NCI-H69 (cell line): ENCODE measurements at regions not wholly inside any gene's neighbourhood (a gene's known extent, or its start where the extent isn't known, plus 50 kb on each side); places are given as distances from the start of the nearest gene placed in this dataset.
"Not testable (repeated sequence)": the region's sequence is repeated elsewhere in the genome, so short reads cannot be mapped to it uniquely, and the experiment has no call there.

ENCODE experiments used
- DNase-seq: peaks from one replicate; lab custom pipeline; 2025; lab: John Stamatoyannopoulos, UW

DNA sequence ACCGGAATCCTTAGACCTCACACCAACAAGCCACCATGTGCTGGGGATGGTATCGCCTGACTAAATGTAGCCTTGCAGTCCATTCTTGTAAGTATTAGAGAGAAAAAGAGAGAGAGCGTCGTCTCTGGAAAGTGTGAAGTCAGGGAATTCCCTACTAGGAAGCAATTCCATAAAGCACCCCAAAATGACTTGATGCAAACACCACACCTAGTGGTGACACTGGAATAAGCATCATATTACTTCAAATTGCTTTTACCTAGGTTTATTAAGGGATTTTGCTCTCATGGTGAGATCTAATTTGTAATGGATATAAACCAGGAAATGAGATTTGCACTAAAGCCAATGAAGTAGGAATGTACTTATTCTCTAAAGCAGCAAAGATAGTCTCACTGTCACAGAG is 111.4 kb upstream of the METTL9 start:
- not testable (repeated sequence) for DNase-seq

DNA sequence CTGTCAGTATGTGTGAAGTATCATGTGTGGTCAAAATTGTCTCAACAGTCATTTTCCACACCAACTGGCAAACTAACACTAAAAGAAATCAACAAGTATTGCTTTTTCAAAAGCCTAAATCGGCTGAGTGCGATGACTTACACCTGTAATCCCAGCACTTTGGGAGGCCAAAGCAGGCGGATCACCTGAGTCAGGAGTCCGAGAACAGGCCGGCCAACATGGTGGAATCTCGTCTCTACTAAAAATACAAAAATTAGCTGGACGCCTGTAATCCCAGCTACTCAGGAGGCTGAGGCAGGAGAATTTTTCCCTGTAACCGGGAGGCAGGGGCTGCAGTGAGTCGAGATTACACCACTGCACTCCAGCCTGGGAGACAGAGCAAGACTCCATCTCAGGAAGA is 100.3 kb upstream of the METTL9 start:
- not testable (repeated sequence) for DNase-seq

GRCh38 chr16:21501223-21501868 is 98.0 kb upstream of the METTL9 start:
- not testable (repeated sequence) for DNase-seq

DNA sequence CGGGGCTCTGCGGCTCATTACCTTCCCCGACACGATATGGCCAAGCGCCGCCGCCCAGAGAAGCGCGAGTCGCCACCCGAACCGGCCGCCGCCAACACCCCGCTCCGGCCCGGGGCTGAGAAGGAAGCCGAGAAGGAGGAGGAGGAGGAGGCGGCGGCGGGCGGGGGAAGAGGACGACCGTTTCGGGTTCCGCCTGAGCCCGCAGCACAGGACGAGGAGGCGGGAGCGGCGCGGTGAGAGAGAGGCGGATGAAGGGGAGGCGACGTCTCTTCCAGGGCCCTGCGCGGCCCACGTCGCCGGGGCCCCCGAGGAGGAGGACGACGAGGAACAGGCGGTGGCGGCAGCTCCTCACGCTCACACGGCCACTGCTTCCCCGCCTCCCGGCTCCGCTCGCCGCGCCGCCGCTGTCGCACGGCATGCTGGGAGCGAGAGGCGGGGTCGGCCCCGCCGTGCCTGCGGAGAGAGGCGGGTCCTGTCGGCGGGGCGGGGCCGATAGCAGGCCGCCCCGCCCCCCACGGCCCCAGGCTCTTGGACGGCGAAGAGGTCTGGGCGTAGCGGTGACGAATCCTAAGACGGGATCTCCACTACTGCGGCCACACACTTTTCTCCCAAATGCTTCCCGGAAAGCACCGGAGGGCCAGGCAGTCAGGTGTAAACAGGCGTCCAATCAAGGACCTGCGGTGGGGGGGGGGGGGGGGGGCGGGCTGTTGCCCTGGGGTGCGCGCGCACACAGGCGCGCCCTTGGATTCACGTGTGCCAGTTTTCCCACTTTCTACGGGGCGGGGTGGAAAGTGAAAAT is 97.3 kb upstream of the METTL9 start:
- DNase-seq, result no peak

- DNase-seq, result not testable (repeated sequence)
These were observed 95.8 kb upstream of the METTL9 start for GRCh38 chr16:21503574-21503920.

GRCh38 chr16:21503941-21504832 is 95.2 kb upstream of the METTL9 start:
- not testable (repeated sequence) for DNase-seq

DNA sequence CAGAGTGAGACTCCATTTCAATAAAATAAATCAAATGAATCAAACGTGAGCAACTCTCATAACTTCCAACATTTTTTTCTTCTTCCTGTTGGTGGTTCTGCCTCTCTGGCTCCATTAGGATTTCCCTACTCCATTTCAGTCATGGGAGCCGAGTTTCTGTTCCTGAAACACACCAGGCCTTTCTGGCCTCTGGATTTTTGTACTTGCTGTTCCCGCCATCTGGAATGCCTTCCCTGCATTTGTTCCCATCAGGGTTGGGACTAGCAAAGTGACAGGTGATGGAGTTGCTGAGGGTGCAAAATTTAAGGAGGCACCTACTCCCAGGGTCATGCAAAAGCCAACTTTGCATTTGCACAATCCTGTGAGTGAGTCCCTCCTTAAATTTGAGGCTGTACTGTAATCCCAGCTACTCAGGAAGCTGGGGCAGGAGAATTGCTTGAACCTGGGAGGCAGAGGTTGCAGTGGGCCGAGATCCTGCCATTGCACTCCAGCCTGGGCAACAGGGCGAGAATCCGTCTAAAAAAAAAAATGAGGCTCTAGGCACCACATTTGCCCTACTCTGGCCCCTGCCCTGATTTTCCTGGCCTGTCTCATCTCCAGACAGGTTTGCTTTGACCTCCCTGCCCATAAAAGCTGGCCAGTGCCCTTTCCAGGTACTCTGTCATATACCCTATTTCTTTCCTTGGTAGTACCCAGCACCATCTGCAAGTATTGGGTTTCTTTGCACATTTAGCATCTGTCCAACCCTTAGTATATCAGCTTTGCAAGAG is 93.4 kb upstream of the METTL9 start:
- not testable (repeated sequence) for DNase-seq

DNA sequence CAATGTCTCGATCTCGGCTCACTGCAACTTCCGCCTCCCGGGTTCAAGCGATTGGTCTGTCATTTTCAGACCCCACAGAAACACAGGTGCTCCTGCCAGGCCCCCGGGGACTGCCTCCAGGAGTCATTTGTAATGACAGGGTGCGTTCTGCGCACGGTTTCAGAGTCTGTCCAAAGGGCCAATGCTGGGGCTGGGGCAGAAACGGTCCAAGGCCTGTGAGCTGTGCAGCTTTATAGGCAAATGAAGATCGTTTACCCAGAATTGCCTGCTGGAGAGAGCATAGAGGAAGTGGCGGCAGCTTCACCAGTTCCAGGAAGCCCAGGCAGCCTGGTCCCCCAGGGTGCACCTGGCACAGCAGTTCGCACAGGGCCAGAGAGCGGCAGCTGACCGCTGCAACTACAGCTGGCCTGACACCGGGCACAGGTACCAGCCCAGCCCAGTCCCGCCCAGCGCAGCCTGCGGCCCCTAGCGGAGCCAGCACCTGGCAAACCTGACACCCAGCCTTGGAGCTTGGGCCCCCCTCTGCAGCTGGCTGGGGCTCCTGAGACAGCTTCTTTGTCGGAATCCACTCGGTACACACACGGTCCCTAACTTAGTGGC is 92.4 kb upstream of the METTL9 start:
- DNase-seq, result not testable (repeated sequence)

- not testable (repeated sequence) for DNase-seq
These were observed 91.6 kb upstream of the METTL9 start for GRCh38 chr16:21507631-21508305.

DNA sequence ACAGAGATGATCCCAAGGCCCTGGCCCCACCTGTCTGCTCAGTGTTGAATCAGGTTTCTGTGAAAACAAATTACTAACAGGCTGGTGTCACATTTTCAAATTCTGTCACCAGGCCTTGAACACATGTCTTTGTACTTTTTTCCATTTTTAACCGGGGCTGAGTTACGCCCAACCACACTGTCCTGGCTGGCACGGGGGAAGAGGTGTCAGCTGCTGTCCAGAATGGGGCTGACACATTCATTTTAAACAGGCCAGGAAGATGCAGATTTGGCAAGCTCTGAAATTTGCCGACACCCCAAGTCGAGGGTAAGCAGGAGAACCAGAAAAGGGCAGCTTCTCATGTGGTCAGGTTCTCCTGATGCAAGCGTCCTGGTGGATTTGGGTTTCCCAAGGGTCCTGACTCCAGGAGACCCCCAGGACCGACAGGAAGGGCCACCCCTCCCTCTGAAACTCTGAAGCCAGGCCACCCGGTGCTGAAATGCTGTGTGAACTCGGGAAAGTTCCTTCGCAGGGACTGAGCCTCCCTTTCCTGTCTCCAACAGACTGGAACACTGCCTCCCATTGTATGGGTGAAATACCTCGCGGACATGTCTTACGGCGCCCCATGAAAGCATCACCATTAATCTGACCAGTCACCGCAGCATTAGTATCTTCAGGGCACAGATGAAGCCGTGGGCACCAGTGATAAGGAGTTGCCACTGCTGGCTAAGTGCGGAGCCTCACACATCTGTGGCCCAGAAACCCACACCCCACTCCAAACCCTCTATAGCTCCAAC is 90.5 kb upstream of the METTL9 start:
- DNase-seq, result peak; percentile 18

DNA sequence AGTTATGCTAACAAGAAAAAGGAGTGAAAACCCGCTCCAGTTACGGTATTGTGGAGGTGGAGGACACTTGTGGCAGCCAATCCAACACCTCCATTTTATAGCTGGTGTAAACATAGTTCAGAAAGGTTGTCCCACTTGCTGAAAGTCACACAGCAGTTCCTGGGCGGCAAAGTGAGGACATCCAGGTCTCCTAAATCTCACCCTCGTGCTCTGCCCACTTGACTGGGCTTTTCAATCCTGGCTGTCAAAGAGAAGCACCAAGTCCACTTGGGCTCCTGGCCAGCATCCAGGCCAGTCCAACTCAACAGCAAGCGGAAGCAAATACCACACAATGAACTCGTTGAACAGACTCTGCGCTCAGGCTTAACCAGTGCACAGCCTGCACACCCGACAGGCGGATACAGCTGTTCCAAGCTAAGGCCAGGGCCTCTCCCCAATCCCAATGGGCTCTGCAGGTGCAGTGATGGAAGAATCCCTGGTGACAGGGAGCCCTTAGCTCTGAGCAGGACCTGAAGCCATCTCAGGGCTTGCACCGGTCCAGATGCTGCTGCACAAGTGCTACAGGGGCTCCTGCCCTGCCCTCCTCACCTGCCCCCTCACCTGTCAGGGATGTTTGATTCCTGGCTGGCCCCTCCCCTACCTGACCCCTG is 89.8 kb upstream of the METTL9 start:
- DNase-seq, result peak; percentile 10

DNA sequence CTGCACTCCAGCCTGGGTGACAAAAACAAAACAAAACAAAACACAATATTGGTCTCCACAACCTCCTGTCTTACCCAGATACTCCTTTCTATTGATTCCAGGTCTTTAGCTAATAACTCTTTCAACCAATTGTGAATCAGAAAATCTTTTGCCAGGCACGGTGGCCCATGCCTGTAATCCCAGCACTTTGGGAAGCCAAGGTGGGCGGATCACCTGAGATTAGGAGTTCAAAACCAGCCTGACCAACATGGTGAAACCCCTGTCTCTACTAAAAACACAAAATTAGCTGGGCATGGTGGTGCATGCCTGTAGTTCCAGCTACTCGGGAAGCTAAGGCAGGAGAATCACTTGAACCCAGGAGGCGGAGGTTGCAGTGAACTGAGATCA is 88.5 kb upstream of the METTL9 start:
- not testable (repeated sequence) for DNase-seq

GRCh38 chr16:21511315-21512210 is 87.8 kb upstream of the METTL9 start:
- peak; percentile 94 for DNase-seq

DNA sequence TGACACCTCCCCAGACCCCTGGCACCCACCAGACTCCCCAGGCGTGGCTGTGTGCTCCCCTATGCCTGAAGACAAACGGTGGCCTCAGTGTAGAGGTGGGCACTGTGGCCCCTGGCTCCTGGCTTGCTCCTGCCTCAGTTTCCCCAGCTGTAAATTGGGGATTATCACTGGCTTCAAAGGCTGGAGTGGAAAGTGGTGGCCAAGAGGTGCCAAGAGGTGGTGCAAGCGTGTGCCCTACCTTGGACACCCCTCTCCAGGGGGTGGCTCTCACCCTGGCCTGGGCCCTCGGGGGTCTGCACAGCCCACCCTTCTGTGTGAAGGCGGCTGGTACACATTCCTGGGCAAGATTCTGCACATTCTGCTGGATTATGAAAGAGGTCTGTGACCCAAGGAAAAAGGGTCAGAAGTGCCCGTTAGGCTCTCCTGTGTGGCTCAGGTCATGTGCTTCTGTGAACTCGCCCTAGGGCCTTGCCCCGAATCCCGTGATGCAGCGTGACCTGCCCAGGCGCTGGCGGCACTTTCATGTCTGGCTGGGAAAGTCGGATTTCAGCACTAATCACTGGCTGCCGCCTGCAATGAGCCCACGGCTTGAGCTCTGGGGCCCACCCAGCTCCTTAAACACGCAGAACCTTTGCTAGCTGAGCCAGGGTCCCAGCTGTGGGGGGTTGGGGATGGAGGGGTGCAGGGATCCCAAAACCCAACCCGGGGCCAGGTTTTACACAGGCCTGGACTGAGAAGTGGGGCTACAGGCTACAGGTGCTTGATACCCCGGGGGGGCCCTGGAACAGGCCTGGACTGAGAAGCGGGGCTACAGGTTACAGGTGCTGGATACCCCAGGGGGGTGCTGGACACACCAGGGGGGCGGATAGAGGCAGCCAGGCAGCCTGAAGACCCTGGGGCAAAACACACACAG is 86.8 kb upstream of the METTL9 start:
- DNase-seq, result peak; percentile 16

- peak; percentile 55 for DNase-seq
These were observed 86.0 kb upstream of the METTL9 start for GRCh38 chr16:21513337-21513741.

- peak; percentile 86 for DNase-seq
These were observed 85.4 kb upstream of the METTL9 start for GRCh38 chr16:21513812-21514473.

GRCh38 chr16:21514474-21514840 is 84.9 kb upstream of the METTL9 start:
- not testable (repeated sequence) for DNase-seq
